ENCODE measurements at regions not wholly inside any gene's neighbourhood (a gene's known extent, or its start where the extent isn't known, plus 50 kb on each side); places are given as distances from the start of the nearest gene placed in this dataset.
A peak's percentile ranks its signal among the peaks of the same experiment; 100 is the strongest.
"Not testable (repeated sequence)": the region's sequence is repeated elsewhere in the genome, so short reads cannot be mapped to it uniquely, and the experiment has no call there.

GRCh38 chr5:130578354-130578753 lies 586.7 kb downstream of the HINT1 start:
- DNase-seq (ENCODE audit: low read depth), result no peak

- DNase-seq (ENCODE audit: low read depth), result no peak
These were observed 594.0 kb downstream of the HINT1 start for GRCh38 chr5:130571076-130571475.

- DNase-seq (ENCODE audit: low read depth), result no peak
These were observed 596.3 kb downstream of the HINT1 start for GRCh38 chr5:130568791-130569190.

GRCh38 chr5:130555429-130555828 lies 609.6 kb downstream of the HINT1 start:
- DNase-seq (ENCODE audit: low read depth), result no peak

- no peak for DNase-seq (ENCODE audit: low read depth)
These were observed 614.5 kb downstream of the HINT1 start for GRCh38 chr5:130550562-130550928.

GRCh38 chr5:130549884-130550561 lies 615.0 kb downstream of the HINT1 start:
- peak; percentile 56 for DNase-seq (ENCODE audit: low read depth)

- no peak for DNase-seq (ENCODE audit: low read depth)
These were observed 618.8 kb downstream of the HINT1 start for GRCh38 chr5:130546211-130546610.

- no peak for DNase-seq (ENCODE audit: low read depth)
These were observed 619.8 kb downstream of the HINT1 start for GRCh38 chr5:130545291-130545690.

GRCh38 chr5:130541617-130542221 lies 623.3 kb downstream of the HINT1 start:
- DNase-seq (ENCODE audit: low read depth), result no peak

- DNase-seq (ENCODE audit: low read depth), result no peak
These were observed 628.4 kb downstream of the HINT1 start for GRCh38 chr5:130536691-130537090.

- DNase-seq (ENCODE audit: low read depth), result no peak
These were observed 628.5 kb downstream of the CHSY3 start for GRCh38 chr5:130532786-130533185.

GRCh38 chr5:130529511-130530485 lies 625.5 kb downstream of the CHSY3 start:
- DNase-seq (ENCODE audit: low read depth), result no peak

- DNase-seq (ENCODE audit: low read depth), result no peak
These were observed 624.8 kb downstream of the CHSY3 start for GRCh38 chr5:130529111-130529510.

- DNase-seq (ENCODE audit: low read depth), result no peak
These were observed 624.2 kb downstream of the CHSY3 start for GRCh38 chr5:130528474-130528873.

- no peak for DNase-seq (ENCODE audit: low read depth)
These were observed 622.4 kb downstream of the CHSY3 start for GRCh38 chr5:130526708-130527107.

- DNase-seq (ENCODE audit: low read depth), result no peak
These were observed 615.9 kb downstream of the CHSY3 start for GRCh38 chr5:130520211-130520610.

GRCh38 chr5:130514984-130515690 lies 610.9 kb downstream of the CHSY3 start:
- peak; percentile 35 for DNase-seq (ENCODE audit: low read depth)

- DNase-seq (ENCODE audit: low read depth), result no peak
These were observed 598.4 kb downstream of the CHSY3 start for GRCh38 chr5:130502702-130503101.

GRCh38 chr5:130501151-130501865 lies 597.0 kb downstream of the CHSY3 start:
- no peak for DNase-seq (ENCODE audit: low read depth)

GRCh38 chr5:130500495-130500894 lies 596.2 kb downstream of the CHSY3 start:
- not testable (repeated sequence) for DNase-seq (ENCODE audit: low read depth)

- no peak for DNase-seq (ENCODE audit: low read depth)
These were observed 592.0 kb downstream of the CHSY3 start for GRCh38 chr5:130496215-130496614.

Measured in HS-27A (cell line).